ENCODE measurements at regions not wholly inside any gene's neighbourhood (a gene's known extent, or its start where the extent isn't known, plus 50 kb on each side); places are given as distances from the start of the nearest gene placed in this dataset.

- TF ChIP-seq CTCF (IDR thresholded peaks at IDR 0.05; ENCODE audit: insufficient read depth, low read length, missing control alignments): no peak
- POLR2A ChIA-PET: no interaction called here
- CTCF ChIA-PET: interaction anchor here (0.7 kb wide), 1 partner anchor 741 kb away, joined by 3 read pairs; no protein-coding TSS in a partner anchor
Observed at GRCh38 chr4:138941037-138941436, 74.5 kb upstream of the NOCT start.

GRCh38 chr4:138939960-138940359 is 75.6 kb upstream of the NOCT start:
- ChIA-PET CTCF (interaction anchor here (0.7 to 1.4 kb wide), 3 partner anchors 9 to 42 kb away, joined by 3 to 6 read pairs (median 3); no protein-coding TSS in a partner anchor), POLR2A (no interaction called here)
- no peak for DNase-seq (ENCODE audit: low read depth, low spot score)
- no peak for TF ChIP-seq CTCF (IDR thresholded peaks at IDR 0.05; ENCODE audit: insufficient read depth, low read length, missing control alignments)
- H3K4me3 ChIP-seq (ENCODE audit: low read depth, low read length): no peak overlapping the region

More at GRCh38 chr4:138941037-138941436, 74.5 kb upstream of the NOCT start:
- no peak for DNase-seq (ENCODE audit: low read depth, low spot score)
- H3K4me3 ChIP-seq (ENCODE audit: low read depth, low read length): no peak overlapping the region

GRCh38 chr4:138938366-138938690 is 77.3 kb upstream of the NOCT start:
- CTCF ChIA-PET: interaction anchor here (0.7 to 1.6 kb wide), 24 partner anchors 8 to 1117 kb away, joined by 3 to 11 read pairs (median 4); no protein-coding TSS in a partner anchor
- POLR2A ChIA-PET: no interaction called here
- peak; percentile 17 for TF ChIP-seq CTCF (IDR thresholded peaks at IDR 0.05; ENCODE audit: insufficient read depth, low read length, missing control alignments)
- H3K4me3 ChIP-seq (ENCODE audit: low read depth, low read length): no peak overlapping the region
- no peak for DNase-seq (ENCODE audit: low read depth, low spot score)

GRCh38 chr4:138935135-138935807 is 80.3 kb upstream of the NOCT start:
- no peak for TF ChIP-seq CTCF (IDR thresholded peaks at IDR 0.05; ENCODE audit: insufficient read depth, low read length, missing control alignments)
- no peak for DNase-seq (ENCODE audit: low read depth, low spot score)
- CTCF ChIA-PET: interaction anchor here (0.9 to 1.6 kb wide), 2 partner anchors 10 to 15 kb away, joined by 3 to 7 read pairs; no protein-coding TSS in a partner anchor
- no peak overlapping the region for H3K4me3 ChIP-seq (ENCODE audit: low read depth, low read length)
- POLR2A ChIA-PET: no interaction called here

- DNase-seq (ENCODE audit: low read depth, low spot score): no peak
- ChIA-PET CTCF (interaction anchor here (1.5 kb wide), 1 partner anchor 11 kb away, joined by 4 read pairs; no protein-coding TSS in a partner anchor), POLR2A (no interaction called here)
- no peak for TF ChIP-seq CTCF (IDR thresholded peaks at IDR 0.05; ENCODE audit: insufficient read depth, low read length, missing control alignments)
- no peak overlapping the region for H3K4me3 ChIP-seq (ENCODE audit: low read depth, low read length)
Observed at GRCh38 chr4:138927072-138927471, 88.5 kb upstream of the NOCT start.

GRCh38 chr4:138925495-138925894 is 90.1 kb upstream of the NOCT start:
- CTCF ChIA-PET: interaction anchor here (0.9 kb wide), 1 partner anchor 10 kb away, joined by 3 read pairs; no protein-coding TSS in a partner anchor
- no peak for DNase-seq (ENCODE audit: low read depth, low spot score)
- no peak for TF ChIP-seq CTCF (IDR thresholded peaks at IDR 0.05; ENCODE audit: insufficient read depth, low read length, missing control alignments)
- POLR2A ChIA-PET: no interaction called here
- no peak overlapping the region for H3K4me3 ChIP-seq (ENCODE audit: low read depth, low read length)

Data from AG04449 (cell line).